ENCODE measurements at regions not wholly inside any gene's neighbourhood (a gene's known extent, or its start where the extent isn't known, plus 50 kb on each side); places are given as distances from the start of the nearest gene placed in this dataset.

DNA sequence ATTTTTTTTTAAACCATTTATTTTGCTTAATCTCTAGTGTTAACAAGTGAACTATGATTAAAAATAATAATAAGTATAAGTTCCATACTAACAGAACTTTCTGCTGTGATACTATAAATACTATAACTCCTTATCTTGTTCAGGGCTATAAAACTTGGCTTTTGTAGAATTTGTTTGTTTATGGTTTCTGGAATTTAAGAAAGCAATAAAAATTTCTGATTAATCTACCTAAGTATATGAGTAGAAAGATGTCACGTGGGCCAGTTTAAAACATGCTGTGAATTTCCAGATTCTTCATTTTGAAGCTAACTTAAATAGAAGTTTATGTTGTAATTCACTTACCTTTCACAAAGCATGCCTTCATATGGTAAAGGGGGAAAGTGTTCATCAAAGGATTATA lies 1236.3 kb upstream of the ACVR2A start:
- Histone ChIP-seq H3K27ac (replicated peaks) (no peak overlapping the region), H3K4me3 (replicated peaks; ENCODE audit: insufficient read depth, low read length) (no peak overlapping the region), H3K27me3 (ENCODE audit: insufficient read depth, poor library complexity, severe bottlenecking) (no peaks in the 10 kb centered on the region)
- DNase-seq (ENCODE audit: low read depth in 1 of 2, low spot score in 1 of 2) = no peak
- TF ChIP-seq GABPA (IDR thresholded peaks at IDR 0.05; ENCODE audit: low read depth) = no peak
- TF ChIP-seq, protein P1, sequence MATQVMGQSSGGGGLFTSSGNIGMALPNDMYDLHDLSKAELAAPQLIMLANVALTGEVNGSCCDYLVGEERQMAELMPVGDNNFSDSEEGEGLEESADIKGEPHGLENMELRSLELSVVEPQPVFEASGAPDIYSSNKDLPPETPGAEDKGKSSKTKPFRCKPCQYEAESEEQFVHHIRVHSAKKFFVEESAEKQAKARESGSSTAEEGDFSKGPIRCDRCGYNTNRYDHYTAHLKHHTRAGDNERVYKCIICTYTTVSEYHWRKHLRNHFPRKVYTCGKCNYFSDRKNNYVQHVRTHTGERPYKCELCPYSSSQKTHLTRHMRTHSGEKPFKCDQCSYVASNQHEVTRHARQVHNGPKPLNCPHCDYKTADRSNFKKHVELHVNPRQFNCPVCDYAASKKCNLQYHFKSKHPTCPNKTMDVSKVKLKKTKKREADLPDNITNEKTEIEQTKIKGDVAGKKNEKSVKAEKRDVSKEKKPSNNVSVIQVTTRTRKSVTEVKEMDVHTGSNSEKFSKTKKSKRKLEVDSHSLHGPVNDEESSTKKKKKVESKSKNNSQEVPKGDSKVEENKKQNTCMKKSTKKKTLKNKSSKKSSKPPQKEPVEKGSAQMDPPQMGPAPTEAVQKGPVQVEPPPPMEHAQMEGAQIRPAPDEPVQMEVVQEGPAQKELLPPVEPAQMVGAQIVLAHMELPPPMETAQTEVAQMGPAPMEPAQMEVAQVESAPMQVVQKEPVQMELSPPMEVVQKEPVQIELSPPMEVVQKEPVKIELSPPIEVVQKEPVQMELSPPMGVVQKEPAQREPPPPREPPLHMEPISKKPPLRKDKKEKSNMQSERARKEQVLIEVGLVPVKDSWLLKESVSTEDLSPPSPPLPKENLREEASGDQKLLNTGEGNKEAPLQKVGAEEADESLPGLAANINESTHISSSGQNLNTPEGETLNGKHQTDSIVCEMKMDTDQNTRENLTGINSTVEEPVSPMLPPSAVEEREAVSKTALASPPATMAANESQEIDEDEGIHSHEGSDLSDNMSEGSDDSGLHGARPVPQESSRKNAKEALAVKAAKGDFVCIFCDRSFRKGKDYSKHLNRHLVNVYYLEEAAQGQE (IDR thresholded peaks at IDR 0.05; ENCODE audit: insufficient replicate concordance, low read depth) = no peak
- TF ChIP-seq, protein P2, sequence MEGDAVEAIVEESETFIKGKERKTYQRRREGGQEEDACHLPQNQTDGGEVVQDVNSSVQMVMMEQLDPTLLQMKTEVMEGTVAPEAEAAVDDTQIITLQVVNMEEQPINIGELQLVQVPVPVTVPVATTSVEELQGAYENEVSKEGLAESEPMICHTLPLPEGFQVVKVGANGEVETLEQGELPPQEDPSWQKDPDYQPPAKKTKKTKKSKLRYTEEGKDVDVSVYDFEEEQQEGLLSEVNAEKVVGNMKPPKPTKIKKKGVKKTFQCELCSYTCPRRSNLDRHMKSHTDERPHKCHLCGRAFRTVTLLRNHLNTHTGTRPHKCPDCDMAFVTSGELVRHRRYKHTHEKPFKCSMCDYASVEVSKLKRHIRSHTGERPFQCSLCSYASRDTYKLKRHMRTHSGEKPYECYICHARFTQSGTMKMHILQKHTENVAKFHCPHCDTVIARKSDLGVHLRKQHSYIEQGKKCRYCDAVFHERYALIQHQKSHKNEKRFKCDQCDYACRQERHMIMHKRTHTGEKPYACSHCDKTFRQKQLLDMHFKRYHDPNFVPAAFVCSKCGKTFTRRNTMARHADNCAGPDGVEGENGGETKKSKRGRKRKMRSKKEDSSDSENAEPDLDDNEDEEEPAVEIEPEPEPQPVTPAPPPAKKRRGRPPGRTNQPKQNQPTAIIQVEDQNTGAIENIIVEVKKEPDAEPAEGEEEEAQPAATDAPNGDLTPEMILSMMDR (IDR thresholded peaks at IDR 0.05; ENCODE audit: insufficient read depth, low read length) = no peak
- TF ChIP-seq SPI1 (IDR thresholded peaks at IDR 0.05; ENCODE audit: borderline replicate concordance, low read depth) = no peak
- no peak for TF ChIP-seq POLR2AphosphoS5 (IDR thresholded peaks at IDR 0.05; ENCODE audit: low read depth)

DNA sequence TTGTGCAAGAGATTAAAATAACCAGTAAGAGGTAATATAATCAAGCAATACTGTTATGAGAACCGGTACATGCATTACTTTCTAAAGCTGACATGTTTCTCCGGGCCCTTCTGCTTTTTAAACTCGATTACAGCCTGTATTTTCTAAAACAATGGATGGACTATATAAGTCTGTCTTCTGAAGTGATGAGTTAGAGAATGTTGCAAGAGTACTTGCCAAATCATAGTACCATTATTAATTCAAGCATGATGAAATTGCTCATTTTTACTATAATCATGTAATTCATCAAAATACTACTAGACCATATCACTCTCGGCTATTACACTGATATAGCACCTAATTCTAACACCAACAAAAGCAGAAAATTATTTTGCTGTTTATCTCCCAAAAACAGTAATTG lies 1240.3 kb upstream of the ACVR2A start:
- TF ChIP-seq, protein P1 (IDR thresholded peaks at IDR 0.05; ENCODE audit: insufficient replicate concordance, low read depth) = no peak
- no peak for TF ChIP-seq SPI1 (IDR thresholded peaks at IDR 0.05; ENCODE audit: borderline replicate concordance, low read depth)
- TF ChIP-seq POLR2AphosphoS5 (IDR thresholded peaks at IDR 0.05; ENCODE audit: low read depth) = no peak
- no peak overlapping the region for H3K27ac ChIP-seq (replicated peaks)

DNA sequence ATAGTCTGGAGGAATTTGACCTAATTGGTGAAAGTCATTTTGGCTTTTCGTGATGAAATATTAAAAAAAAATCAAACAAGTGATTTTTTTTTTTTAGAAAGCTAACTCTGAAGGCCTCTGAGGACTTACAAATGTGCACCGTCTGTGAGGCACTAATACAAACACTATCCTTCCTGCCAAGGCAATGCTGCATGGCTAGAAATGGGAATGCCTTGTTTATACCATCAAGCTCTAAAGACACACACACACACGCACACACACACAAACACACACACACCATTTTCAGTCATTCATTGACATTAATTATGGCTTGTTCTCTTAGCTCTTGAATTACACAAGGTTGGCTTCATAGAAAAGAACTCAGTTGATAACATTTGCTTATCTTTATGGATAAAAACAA lies 1242.0 kb upstream of the ACVR2A start:
- TF ChIP-seq GABPA (IDR thresholded peaks at IDR 0.05; ENCODE audit: low read depth) (no peak), POLR2AphosphoS5 (IDR thresholded peaks at IDR 0.05; ENCODE audit: low read depth) (no peak), SPI1 (IDR thresholded peaks at IDR 0.05; ENCODE audit: borderline replicate concordance, low read depth) (no peak)
- TF ChIP-seq, protein P1 (IDR thresholded peaks at IDR 0.05; ENCODE audit: insufficient replicate concordance, low read depth) = no peak
- TF ChIP-seq, protein P2 (IDR thresholded peaks at IDR 0.05; ENCODE audit: insufficient read depth, low read length) = no peak
- DNase-seq (ENCODE audit: low read depth in 1 of 2, low spot score in 1 of 2) = no peak

More for the DNA sequence above, 1240.3 kb upstream of the ACVR2A start:
- no peak for DNase-seq (ENCODE audit: low read depth in 1 of 2, low spot score in 1 of 2)
- H3K27me3 ChIP-seq (ENCODE audit: insufficient read depth, poor library complexity, severe bottlenecking) = no peaks in the 10 kb centered on the region
- no peak overlapping the region for H3K4me3 ChIP-seq (replicated peaks; ENCODE audit: insufficient read depth, low read length)

More for the DNA sequence above, 1242.0 kb upstream of the ACVR2A start:
- no peaks in the 10 kb centered on the region for H3K27me3 ChIP-seq (ENCODE audit: insufficient read depth, poor library complexity, severe bottlenecking)
- H3K4me3 ChIP-seq (replicated peaks; ENCODE audit: insufficient read depth, low read length) = no peak overlapping the region
- no peak overlapping the region for H3K27ac ChIP-seq (replicated peaks)

All from HL-60 (cell line).